ENCODE measurements at regions not wholly inside any gene's neighbourhood (a gene's known extent, or its start where the extent isn't known, plus 50 kb on each side); places are given as distances from the start of the nearest gene placed in this dataset.

- Histone ChIP-seq H3K4me3 (ENCODE audit: low read depth, low read length) (no peak overlapping the region), H3K9me3 (ENCODE audit: control insufficient read depth, insufficient read depth, low read depth, low read length) (no peaks in the 10 kb centered on the region), H3K4me1 (ENCODE audit: control insufficient read depth, insufficient read depth, low read length) (no peaks in the 10 kb centered on the region), H3K27ac (ENCODE audit: extremely low read depth, low read depth, low read length) (no peak overlapping the region), H3K36me3 (ENCODE audit: control insufficient read depth in 2 of 2, insufficient read depth in 1 of 2, low read length in 2 of 2) (no peaks in the 10 kb centered on the region)
- no peak for TF ChIP-seq KLF7 (tag by site-specific recombination; IDR thresholded peaks at IDR 0.05; ENCODE audit: borderline replicate concordance)
- TF ChIP-seq ZNF707 (tag by site-specific recombination; IDR thresholded peaks at IDR 0.05), result no peak
- TF ChIP-seq ZBTB21 (tag by site-specific recombination; IDR thresholded peaks at IDR 0.05), result no peak
- TF ChIP-seq ZNF692 (tag by site-specific recombination; IDR thresholded peaks at IDR 0.05), result no peak
- no peak for TF ChIP-seq ZNF354C (tag by site-specific recombination; IDR thresholded peaks at IDR 0.05; ENCODE audit: borderline replicate concordance, low read depth)
- CTCF ChIA-PET, result interaction anchor here (0.6 kb wide), 1 partner anchor 685 kb away, joined by 3 read pairs; no protein-coding TSS in a partner anchor
- POLR2A ChIA-PET, result no interaction called here
Measured at GRCh38 chr1:238487931-238488330, 597.2 kb upstream of the ZP4 start.

GRCh38 chr1:238485912-238486209, 595.1 kb upstream of the ZP4 start:
- Histone ChIP-seq H3K4me3 (ENCODE audit: low read depth, low read length) (no peak overlapping the region), H3K9me3 (ENCODE audit: control insufficient read depth, insufficient read depth, low read depth, low read length) (no peaks in the 10 kb centered on the region), H3K36me3 (ENCODE audit: control insufficient read depth in 2 of 2, insufficient read depth in 1 of 2, low read length in 2 of 2) (no peaks in the 10 kb centered on the region), H3K4me1 (ENCODE audit: control insufficient read depth, insufficient read depth, low read length) (no peaks in the 10 kb centered on the region), H3K27ac (ENCODE audit: extremely low read depth, low read depth, low read length) (no peak overlapping the region)
- ChIA-PET CTCF (interaction anchor here (0.6 to 0.7 kb wide), 2 partner anchors 88 to 490 kb away, joined by 3 to 4 read pairs; no protein-coding TSS in a partner anchor), POLR2A (no interaction called here)
- TF ChIP-seq ELK4 (IDR thresholded peaks at IDR 0.05; ENCODE audit: borderline replicate concordance, low read depth, low read length) (no peak), ZNF571 (tag by site-specific recombination; IDR thresholded peaks at IDR 0.05) (no peak), PRDM2 (tag by site-specific recombination; IDR thresholded peaks at IDR 0.05; ENCODE audit: borderline replicate concordance) (no peak), TSHZ1 (tag by site-specific recombination; IDR thresholded peaks at IDR 0.05; ENCODE audit: borderline replicate concordance) (no peak), ZNF510 (tag by site-specific recombination; IDR thresholded peaks at IDR 0.05; ENCODE audit: insufficient replicate concordance) (no peak), ZBTB44 (tag by site-specific recombination; IDR thresholded peaks at IDR 0.05) (no peak), ZBTB48 (tag by site-specific recombination; IDR thresholded peaks at IDR 0.05) (no peak), ZNF514 (tag by site-specific recombination; IDR thresholded peaks at IDR 0.05) (no peak), ZNF423 (tag by site-specific recombination; IDR thresholded peaks at IDR 0.05) (no peak), ZNF239 (tag by site-specific recombination; IDR thresholded peaks at IDR 0.05) (no peak), ZNF16 (tag by site-specific recombination; IDR thresholded peaks at IDR 0.05; ENCODE audit: low read depth) (no peak), ZNF184 (tag by site-specific recombination; IDR thresholded peaks at IDR 0.05) (no peak), ZNF48 (tag by site-specific recombination; IDR thresholded peaks at IDR 0.05) (no peak), ZNF280C (tag by site-specific recombination; IDR thresholded peaks at IDR 0.05) (no peak)
